Mammary epithelial cell (primary cell): ENCODE measurements at regions not wholly inside any gene's neighbourhood (a gene's known extent, or its start where the extent isn't known, plus 50 kb on each side); places are given as distances from the start of the nearest gene placed in this dataset.

Experiments
- EZH2 ChIP-seq: IDR thresholded peaks from 2 replicates; pipeline ENCODE4 v1.6.1; 2012; ENCODE audit warnings: low read length, inconsistent platforms, borderline replicate concordance
- TF ChIP-seq, protein P1 (sequence below), 2 donors: IDR thresholded peaks in 1 of 2; conservative IDR thresholded peaks in 1 of 2; 2 replicates each; pipeline ENCODE4 v1.5.1; 2011 to 2012; ENCODE audit warnings: inconsistent platforms in 2 of 2, low read length in 2 of 2, mild to moderate bottlenecking in 2 of 2, control low read depth in 1 of 2, low read depth in 1 of 2; ENCODE audit not compliant: insufficient read depth in 1 of 2; ENCODE audit errors: extremely low read depth in 1 of 2

DNA sequence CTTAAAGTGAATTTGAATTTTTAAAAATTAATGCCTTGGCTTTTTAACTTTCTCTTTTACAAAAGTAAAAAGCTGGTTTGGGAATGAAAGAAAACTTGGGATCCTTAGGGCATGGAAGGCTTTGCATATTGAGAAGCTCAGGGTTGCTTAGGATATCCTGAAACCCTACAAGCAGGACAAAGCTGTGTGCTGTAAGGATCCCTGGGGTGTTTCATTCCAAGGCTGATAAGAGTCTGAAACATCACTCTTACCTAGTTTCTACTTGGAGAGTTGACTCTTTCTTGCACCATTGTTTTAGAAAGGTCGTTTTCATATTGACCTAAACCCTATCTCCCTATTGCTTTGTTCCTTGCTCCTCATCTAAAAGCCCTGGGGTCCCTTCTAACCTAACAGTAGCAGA is 325.9 kb upstream of the NT5C1B start:
- TF ChIP-seq, protein P1, sequence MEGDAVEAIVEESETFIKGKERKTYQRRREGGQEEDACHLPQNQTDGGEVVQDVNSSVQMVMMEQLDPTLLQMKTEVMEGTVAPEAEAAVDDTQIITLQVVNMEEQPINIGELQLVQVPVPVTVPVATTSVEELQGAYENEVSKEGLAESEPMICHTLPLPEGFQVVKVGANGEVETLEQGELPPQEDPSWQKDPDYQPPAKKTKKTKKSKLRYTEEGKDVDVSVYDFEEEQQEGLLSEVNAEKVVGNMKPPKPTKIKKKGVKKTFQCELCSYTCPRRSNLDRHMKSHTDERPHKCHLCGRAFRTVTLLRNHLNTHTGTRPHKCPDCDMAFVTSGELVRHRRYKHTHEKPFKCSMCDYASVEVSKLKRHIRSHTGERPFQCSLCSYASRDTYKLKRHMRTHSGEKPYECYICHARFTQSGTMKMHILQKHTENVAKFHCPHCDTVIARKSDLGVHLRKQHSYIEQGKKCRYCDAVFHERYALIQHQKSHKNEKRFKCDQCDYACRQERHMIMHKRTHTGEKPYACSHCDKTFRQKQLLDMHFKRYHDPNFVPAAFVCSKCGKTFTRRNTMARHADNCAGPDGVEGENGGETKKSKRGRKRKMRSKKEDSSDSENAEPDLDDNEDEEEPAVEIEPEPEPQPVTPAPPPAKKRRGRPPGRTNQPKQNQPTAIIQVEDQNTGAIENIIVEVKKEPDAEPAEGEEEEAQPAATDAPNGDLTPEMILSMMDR (conservative IDR thresholded peaks at IDR 0.05 in 1 of 2, IDR thresholded peaks at IDR 0.05 in 1 of 2; ENCODE audit: extremely low read depth in 1 of 2, insufficient read depth in 1 of 2, low read depth in 1 of 2, low read length in 2 of 2), result no peak
- TF ChIP-seq EZH2, result no peak
